ENCODE measurements at regions not wholly inside any gene's neighbourhood (a gene's known extent, or its start where the extent isn't known, plus 50 kb on each side); places are given as distances from the start of the nearest gene placed in this dataset.
A peak's percentile ranks its signal among the peaks of the same experiment; 100 is the strongest.

DNA sequence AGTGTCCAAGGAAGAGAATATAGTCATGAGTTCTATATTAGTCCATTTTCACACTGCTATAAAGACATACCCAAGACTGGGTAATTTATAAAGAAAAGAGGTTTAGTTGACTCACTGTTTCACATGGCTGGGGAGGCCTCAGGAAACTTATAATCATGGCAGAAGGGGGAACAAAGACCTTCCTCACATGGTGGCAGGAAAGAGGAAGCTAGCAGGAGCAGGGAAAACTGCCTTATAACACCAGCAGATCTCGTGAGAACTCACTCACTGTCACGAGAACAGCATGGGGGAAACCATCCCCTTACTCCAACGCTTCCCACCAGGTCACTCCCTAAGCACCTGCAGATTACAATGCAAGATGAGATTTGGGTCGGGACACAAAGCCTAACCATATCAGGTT is 139.0 kb upstream of the ZNF438 start:
- no peak overlapping the region for H3K4me3 ChIP-seq (ENCODE audit: low read depth, low read length)
- in situ Hi-C loops (cut with HindIII; ENCODE audit: low sequenced_read_pairs) = no loop called here
- no peak for DNase-seq (ENCODE audit: low read depth, low spot score)
- TF ChIP-seq, protein P1, sequence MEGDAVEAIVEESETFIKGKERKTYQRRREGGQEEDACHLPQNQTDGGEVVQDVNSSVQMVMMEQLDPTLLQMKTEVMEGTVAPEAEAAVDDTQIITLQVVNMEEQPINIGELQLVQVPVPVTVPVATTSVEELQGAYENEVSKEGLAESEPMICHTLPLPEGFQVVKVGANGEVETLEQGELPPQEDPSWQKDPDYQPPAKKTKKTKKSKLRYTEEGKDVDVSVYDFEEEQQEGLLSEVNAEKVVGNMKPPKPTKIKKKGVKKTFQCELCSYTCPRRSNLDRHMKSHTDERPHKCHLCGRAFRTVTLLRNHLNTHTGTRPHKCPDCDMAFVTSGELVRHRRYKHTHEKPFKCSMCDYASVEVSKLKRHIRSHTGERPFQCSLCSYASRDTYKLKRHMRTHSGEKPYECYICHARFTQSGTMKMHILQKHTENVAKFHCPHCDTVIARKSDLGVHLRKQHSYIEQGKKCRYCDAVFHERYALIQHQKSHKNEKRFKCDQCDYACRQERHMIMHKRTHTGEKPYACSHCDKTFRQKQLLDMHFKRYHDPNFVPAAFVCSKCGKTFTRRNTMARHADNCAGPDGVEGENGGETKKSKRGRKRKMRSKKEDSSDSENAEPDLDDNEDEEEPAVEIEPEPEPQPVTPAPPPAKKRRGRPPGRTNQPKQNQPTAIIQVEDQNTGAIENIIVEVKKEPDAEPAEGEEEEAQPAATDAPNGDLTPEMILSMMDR (IDR thresholded peaks at IDR 0.05; ENCODE audit: low read depth, low read length) = no peak

DNA sequence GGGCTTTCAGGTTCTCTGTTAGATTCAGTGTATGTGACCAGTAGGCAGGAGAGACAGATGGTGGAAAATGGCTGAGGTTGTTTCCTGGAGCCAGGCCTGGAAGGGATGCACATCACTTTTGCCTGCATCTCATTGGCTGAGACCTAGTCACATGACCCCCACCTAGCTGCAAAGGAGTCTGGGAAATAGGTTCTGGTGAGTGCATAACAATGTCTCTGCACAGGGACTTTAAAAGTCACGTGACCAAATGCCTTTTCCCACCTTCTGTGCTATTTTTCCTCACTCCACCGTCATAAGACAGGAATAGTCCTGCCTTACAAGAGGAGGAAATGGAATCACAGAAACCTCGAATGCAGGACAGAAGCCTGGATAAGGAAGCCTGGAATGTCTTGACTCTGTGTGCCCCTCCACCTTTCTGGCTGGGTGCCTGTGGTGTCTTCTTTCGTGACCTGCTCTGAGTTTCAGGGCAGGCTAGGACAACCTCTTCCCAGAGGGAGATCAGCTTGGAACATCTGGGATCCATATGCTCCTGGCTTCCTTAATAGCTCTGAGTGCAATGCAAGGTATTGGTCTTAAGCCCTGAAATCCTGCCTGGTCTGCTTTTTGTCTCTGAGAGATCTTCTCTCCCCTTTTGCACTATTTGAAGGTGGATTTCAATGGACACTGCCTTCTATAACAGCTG is 139.9 kb upstream of the ZNF438 start:
- TF ChIP-seq, protein P1 (IDR thresholded peaks at IDR 0.05; ENCODE audit: low read depth, low read length) = no peak
- in situ Hi-C loops (cut with HindIII; ENCODE audit: low sequenced_read_pairs) = no loop called here
- peak; percentile 20 for DNase-seq (ENCODE audit: low read depth, low spot score)
- no peak overlapping the region for H3K4me3 ChIP-seq (ENCODE audit: low read depth, low read length)

DNA sequence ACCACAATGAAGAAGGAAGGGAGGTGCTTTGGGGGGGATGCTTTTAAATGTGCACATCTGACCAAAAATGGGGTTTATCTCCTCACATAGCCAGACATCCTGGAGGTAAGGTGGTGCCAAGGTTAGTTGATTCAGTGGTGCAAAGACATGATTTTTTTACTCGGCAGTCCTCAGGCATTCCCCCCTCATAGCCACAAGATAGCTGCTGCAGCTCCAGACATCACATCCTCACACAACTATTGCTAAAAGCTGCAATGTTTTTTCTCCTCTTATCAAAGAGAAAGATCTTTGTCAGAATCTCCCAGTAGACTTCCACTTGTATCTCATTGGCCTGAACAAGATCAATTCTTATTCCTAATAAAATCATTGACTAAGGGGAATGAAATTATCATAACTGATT is 141.3 kb upstream of the ZNF438 start:
- DNase-seq (ENCODE audit: low read depth, low spot score) = no peak
- in situ Hi-C loops (cut with HindIII; ENCODE audit: low sequenced_read_pairs) = no loop called here
- TF ChIP-seq, protein P1 (IDR thresholded peaks at IDR 0.05; ENCODE audit: low read depth, low read length) = no peak
- no peak overlapping the region for H3K4me3 ChIP-seq (ENCODE audit: low read depth, low read length)

DNA sequence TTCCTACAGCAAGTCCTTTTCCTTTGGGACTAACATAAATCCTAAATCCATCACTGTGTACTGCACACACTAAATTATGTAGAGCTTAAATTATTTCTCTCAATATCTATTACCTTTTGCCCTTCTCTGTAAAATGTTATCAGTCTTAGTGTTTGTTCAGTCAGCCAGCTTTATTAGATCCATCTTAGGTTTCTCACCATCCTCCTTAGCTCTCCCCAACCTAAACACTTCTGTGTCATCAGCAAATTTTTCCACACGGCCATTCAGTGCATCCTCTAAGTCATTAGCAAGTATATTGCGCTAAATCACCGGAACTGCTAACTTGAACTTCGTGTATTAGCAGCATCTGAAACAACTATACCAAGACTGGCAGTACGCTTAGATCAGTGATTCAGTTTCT is 142.1 kb upstream of the ZNF438 start:
- TF ChIP-seq, protein P1 (IDR thresholded peaks at IDR 0.05; ENCODE audit: low read depth, low read length) = no peak
- in situ Hi-C loops (cut with HindIII; ENCODE audit: low sequenced_read_pairs) = no loop called here

DNA sequence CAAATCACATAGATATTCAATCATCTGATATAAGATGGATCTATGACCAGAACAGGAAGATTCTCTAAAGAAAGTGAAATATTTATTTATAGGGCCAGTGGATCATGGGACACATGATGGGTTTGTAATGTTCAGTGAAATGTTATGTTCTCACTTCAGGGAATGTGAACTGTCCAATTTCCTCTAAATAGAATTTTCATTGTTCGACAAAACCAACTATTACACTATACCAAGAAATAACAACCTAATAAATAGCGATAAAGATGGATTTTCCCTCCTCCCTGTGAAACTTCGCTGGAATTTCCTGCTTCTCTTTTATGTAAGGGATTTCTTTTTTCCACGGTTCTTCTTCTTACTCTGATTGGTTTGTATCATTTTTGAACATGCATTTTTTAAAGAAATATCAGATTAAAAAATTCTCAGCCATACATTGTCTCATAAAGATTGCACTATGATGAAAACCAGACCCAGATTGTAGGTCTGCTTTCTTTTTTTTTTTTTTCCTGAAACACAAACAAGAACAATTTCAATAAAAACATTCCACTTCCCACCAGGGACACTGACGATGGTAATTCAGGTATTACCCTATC is 139.8 kb upstream of the ZEB1 start:
- TF ChIP-seq, protein P1 (IDR thresholded peaks at IDR 0.05; ENCODE audit: low read depth, low read length) = no peak
- H3K4me3 ChIP-seq (ENCODE audit: low read depth, low read length) = no peak overlapping the region
- DNase-seq (ENCODE audit: low read depth, low spot score) = no peak
- in situ Hi-C loops (cut with HindIII; ENCODE audit: low sequenced_read_pairs) = no loop called here

More for the DNA sequence above, 142.1 kb upstream of the ZNF438 start:
- DNase-seq (ENCODE audit: low read depth, low spot score) = no peak
- H3K4me3 ChIP-seq (ENCODE audit: low read depth, low read length) = no peak overlapping the region

DNA sequence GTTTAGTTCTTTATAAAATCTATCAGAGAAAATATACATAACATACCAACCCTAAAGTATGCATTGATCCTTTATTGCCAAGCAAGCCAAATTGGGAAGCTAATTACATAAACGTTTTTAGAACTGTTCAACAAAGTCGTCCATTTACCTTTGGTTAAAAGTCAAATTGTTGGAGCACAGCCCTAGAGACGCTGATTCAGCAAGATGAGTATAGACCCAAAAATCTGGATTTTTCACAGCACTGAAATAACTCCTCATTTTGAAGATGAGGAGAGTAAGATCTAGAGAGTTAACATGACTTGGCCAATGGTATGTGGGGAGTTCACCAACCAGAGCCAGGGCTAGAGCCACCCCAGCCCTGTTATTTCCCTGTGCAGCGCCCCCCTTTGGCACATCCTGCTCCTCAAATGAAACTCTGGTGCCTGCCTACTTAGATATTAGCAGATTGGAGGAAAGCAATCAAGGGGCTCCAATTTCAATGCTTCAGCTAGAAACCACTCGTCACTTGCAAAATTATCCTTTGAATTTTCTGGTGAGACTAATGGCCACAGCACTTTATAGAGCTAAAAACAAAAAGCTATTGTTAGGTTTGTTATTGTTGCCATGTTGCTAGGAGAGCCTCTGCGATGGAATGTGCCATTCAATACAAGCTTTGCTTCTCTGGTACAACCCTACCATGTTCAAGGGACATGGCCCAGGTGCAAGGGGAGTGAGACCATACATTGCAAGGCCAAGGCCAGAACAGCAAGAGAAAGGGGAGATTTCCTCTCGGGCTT is 132.6 kb upstream of the ZEB1 start:
- no peak overlapping the region for H3K4me3 ChIP-seq (ENCODE audit: low read depth, low read length)
- DNase-seq (ENCODE audit: low read depth, low spot score) = peak; percentile 40
- TF ChIP-seq, protein P1 (IDR thresholded peaks at IDR 0.05; ENCODE audit: low read depth, low read length) = peak; percentile 8
- in situ Hi-C loops (cut with HindIII; ENCODE audit: low sequenced_read_pairs) = no loop called here

Data from astrocyte of the spinal cord (primary cell).